22Rv1 (cell line): ENCODE measurements at regions not wholly inside any gene's neighbourhood (a gene's known extent, or its start where the extent isn't known, plus 50 kb on each side); places are given as distances from the start of the nearest gene placed in this dataset.

Experiments
- H3K27ac ChIP-seq: fragments of 450-650 bp; 2 replicates; pipeline ENCODE4 v1.5.1; 2017
- CTCF ChIP-seq: fragments of 450-650 bp; IDR thresholded peaks from 2 replicates; pipeline ENCODE4 v1.5.1; 2017; ENCODE audit warnings: mild to moderate bottlenecking
- ZFX ChIP-seq: fragments of 450-650 bp; IDR thresholded peaks from 2 replicates; pipeline ENCODE4 v1.6.1; 2017; ENCODE audit warnings: antibody characterized with exemption, borderline replicate concordance

- TF ChIP-seq CTCF (no peak), ZFX (no peak)
- H3K27ac ChIP-seq: no peak overlapping the region
Observed at GRCh38 chr5:1662559-1663085, 137.0 kb downstream of the MRPL36 start.

- H3K27ac ChIP-seq: no peak overlapping the region
- TF ChIP-seq CTCF (no peak), ZFX (no peak)
Observed at GRCh38 chr5:1661831-1662558, 137.6 kb downstream of the MRPL36 start.

GRCh38 chr5:1661311-1661710 is 137.6 kb upstream of the LPCAT1 start:
- TF ChIP-seq CTCF (no peak), ZFX (no peak)

GRCh38 chr5:1660511-1660910 is 136.8 kb upstream of the LPCAT1 start:
- H3K27ac ChIP-seq: no peak overlapping the region
- TF ChIP-seq ZFX: no peak
- no peak for TF ChIP-seq CTCF

More at GRCh38 chr5:1661311-1661710, 137.6 kb upstream of the LPCAT1 start:
- no peak overlapping the region for H3K27ac ChIP-seq

- TF ChIP-seq CTCF (no peak), ZFX (no peak)
- H3K27ac ChIP-seq: no peak overlapping the region
Observed at GRCh38 chr5:1660001-1660400, 136.2 kb upstream of the LPCAT1 start.

- TF ChIP-seq CTCF (no peak), ZFX (no peak)
- no peak overlapping the region for H3K27ac ChIP-seq
Observed at GRCh38 chr5:1659100-1659981, 135.6 kb upstream of the LPCAT1 start.
